GM23338 (cell line): ENCODE measurements at regions not wholly inside any gene's neighbourhood (a gene's known extent, or its start where the extent isn't known, plus 50 kb on each side); places are given as distances from the start of the nearest gene placed in this dataset.

Experiments
- ATAC-seq: fragments of 200-7000 bp; cut with Tn5 transposase; 3 replicates; pipeline ENCODE4 v1.9.1; 2020
- DNase-seq: peaks from one replicate; pipeline ENCODE4 v3.0.0-alpha.2; 2015; ENCODE audit warnings: low spot score
- H2AFZ ChIP-seq: fragments of 200-600 bp; sonication (generic); 2 replicates; pipeline ENCODE4 v1.8.0; 2016; ENCODE audit warnings: antibody characterized with exemption, mild to moderate bottlenecking, moderate library complexity
- H3F3A ChIP-seq: fragments of 200-600 bp; sonication (generic); replicated peaks from 2 replicates; pipeline ENCODE4 v1.8.0; 2017; ENCODE audit warnings: antibody characterized with exemption, mixed run types, low read depth
- H3K27ac ChIP-seq: fragments of 200-600 bp; sonication (generic); 2 replicates; pipeline ENCODE4 v1.6.1; 2016; ENCODE audit warnings: low read depth
- H3K27me3 ChIP-seq: fragments of 200-600 bp; sonication (generic); 2 replicates; pipeline ENCODE4 v1.8.0; 2016; ENCODE audit warnings: mild to moderate bottlenecking, mixed run types, moderate library complexity; ENCODE audit not compliant: insufficient read depth
- H3K36me3 ChIP-seq: fragments of 200-600 bp; sonication (generic); 2 replicates; pipeline ENCODE4 v1.8.0; 2016; ENCODE audit warnings: mild to moderate bottlenecking; ENCODE audit not compliant: insufficient read depth
- H3K4me1 ChIP-seq: fragments of 200-600 bp; sonication (generic); 2 replicates; pipeline ENCODE4 v1.8.0; 2016; ENCODE audit warnings: mild to moderate bottlenecking, moderate library complexity; ENCODE audit not compliant: insufficient read depth
- H3K4me2 ChIP-seq: fragments of 200-600 bp; sonication (generic); 2 replicates; pipeline ENCODE4 v1.7.1; 2017; ENCODE audit warnings: mixed run types
- H3K4me3 ChIP-seq: fragments of 200-600 bp; sonication (generic); 2 replicates; pipeline ENCODE4 v1.6.1; 2016; ENCODE audit warnings: mixed run types
- H3K79me2 ChIP-seq: fragments of 200-600 bp; sonication (generic); replicated peaks from 2 replicates; pipeline ENCODE4 v1.8.0; 2017; ENCODE audit warnings: mild to moderate bottlenecking; ENCODE audit not compliant: insufficient read depth
- H3K9me2 ChIP-seq: fragments of 200-600 bp; sonication (generic); 2 replicates; pipeline ENCODE4 v1.8.0; 2017; ENCODE audit not compliant: insufficient read depth
- H4K20me1 ChIP-seq: fragments of 200-600 bp; sonication (generic); replicated peaks from 2 replicates; pipeline ENCODE4 v1.8.0; 2017; ENCODE audit warnings: mild to moderate bottlenecking; ENCODE audit not compliant: insufficient read depth
- H3K27ac Mint-ChIP-seq: 2 replicates; pipeline ENCODE4 v1.8.0; 2020; ENCODE audit warnings: inconsistent platforms, mild to moderate bottlenecking, moderate library complexity, mixed read lengths
- H3K27me3 Mint-ChIP-seq: 3 replicates; pipeline ENCODE4 v1.8.0; 2022; ENCODE audit warnings: low read depth, mild to moderate bottlenecking, moderate library complexity, mixed read lengths, inconsistent platforms; ENCODE audit not compliant: insufficient read depth, poor library complexity
- H3K36me3 Mint-ChIP-seq: 3 replicates; pipeline ENCODE4 v1.8.0; 2021; ENCODE audit warnings: low read depth, mild to moderate bottlenecking, inconsistent platforms, moderate library complexity, mixed read lengths
- H3K4me1 Mint-ChIP-seq: 3 replicates; pipeline ENCODE4 v1.8.0; 2020; ENCODE audit warnings: mild to moderate bottlenecking, inconsistent platforms, mixed read lengths
- H3K4me3 Mint-ChIP-seq: 3 replicates; pipeline ENCODE4 v1.8.0; 2021; ENCODE audit warnings: moderate library complexity, mild to moderate bottlenecking, inconsistent platforms, mixed read lengths
- H3K9me3 Mint-ChIP-seq: 3 replicates; pipeline ENCODE4 v1.8.0; 2020; ENCODE audit warnings: moderate library complexity, mild to moderate bottlenecking, inconsistent platforms, mixed read lengths
- CREB1 ChIP-seq: fragments of 250-450 bp; sonication (Bioruptor Pico); IDR thresholded peaks from 2 replicates; pipeline ENCODE4 v1.5.0; 2020; ENCODE audit warnings: low read depth, mild to moderate bottlenecking, moderate library complexity
- CTCF ChIP-seq, 2 experiments: fragments of 200-600 bp in 1 of 2; sonication (generic) in 1 of 2; conservative IDR thresholded peaks; 2 replicates each; pipeline versions ENCODE4 v1.5.1 to v1.6.1; 2016 to 2017; ENCODE audit warnings: antibody characterized with exemption in 2 of 2, low read depth in 2 of 2, mild to moderate bottlenecking in 2 of 2, moderate library complexity in 1 of 2
- ETS1 ChIP-seq: IDR thresholded peaks from 2 replicates; pipeline ENCODE4 v1.6.1; 2016; ENCODE audit warnings: antibody characterized with exemption
- EZH2 ChIP-seq: fragments of 200-600 bp; sonication (generic); IDR thresholded peaks from one replicate; pipeline ENCODE4 v1.8.0; 2017; ENCODE audit warnings: antibody characterized with exemption, mild to moderate bottlenecking, low read depth; ENCODE audit not compliant: unreplicated experiment
- EZH2phosphoT487 ChIP-seq: fragments of 200-600 bp; sonication (generic); IDR thresholded peaks from one replicate; pipeline ENCODE4 v1.8.1; 2018; ENCODE audit warnings: antibody characterized with exemption; ENCODE audit not compliant: unreplicated experiment
- JUNB ChIP-seq: IDR thresholded peaks from one replicate; pipeline ENCODE4 v1.6.1; 2016; ENCODE audit warnings: antibody characterized with exemption; ENCODE audit not compliant: unreplicated experiment
- NANOG ChIP-seq: IDR thresholded peaks from 2 replicates; pipeline ENCODE4 v1.6.1; 2016; ENCODE audit warnings: antibody characterized with exemption, borderline replicate concordance
- POLR2AphosphoS5 ChIP-seq: IDR thresholded peaks from 2 replicates; pipeline ENCODE4 v1.6.1; 2016; ENCODE audit warnings: antibody characterized with exemption, low read depth
- REST ChIP-seq: IDR thresholded peaks from one replicate; pipeline ENCODE4 v1.6.1; 2018; ENCODE audit warnings: antibody characterized with exemption; ENCODE audit not compliant: unreplicated experiment
- STAT1 ChIP-seq: IDR thresholded peaks from one replicate; pipeline ENCODE4 v1.6.1; 2016; ENCODE audit warnings: antibody characterized with exemption; ENCODE audit not compliant: unreplicated experiment
- ZNF114 ChIP-seq: fragments of 250-450 bp; sonication (Bioruptor Pico); IDR thresholded peaks from 2 replicates; pipeline ENCODE4 v1.5.0; 2020; ENCODE audit warnings: mild to moderate bottlenecking, moderate library complexity
- ZNF331 ChIP-seq: fragments of 250-450 bp; sonication (Bioruptor Pico); IDR thresholded peaks from 2 replicates; pipeline ENCODE4 v1.5.0; 2020; ENCODE audit warnings: low read depth, mild to moderate bottlenecking, moderate library complexity
- ZNF462 ChIP-seq: fragments of 250-450 bp; sonication (Bioruptor Pico); IDR thresholded peaks from 2 replicates; pipeline ENCODE4 v1.5.0; 2020; ENCODE audit warnings: mild to moderate bottlenecking, moderate library complexity

- H3K9me2 ChIP-seq = peaks cover 5% of the 10 kb centered on the region; the same call in 1 of the 2 replicates
- Mint-ChIP-seq H3K4me1 (peaks cover 2% of the 10 kb centered on the region; the same call in 1 of the 3 replicates), H3K4me3 (no peak overlapping the region), H3K27ac (no peak overlapping the region), H3K27me3 (peaks cover 2% of the 10 kb centered on the region), H3K9me3 (no peaks in the 10 kb centered on the region), H3K36me3 (no peaks in the 10 kb centered on the region)
- H3K4me3 ChIP-seq = no peak overlapping the region
- ATAC-seq = no peak
- no peaks in the 10 kb centered on the region for H3K4me1 ChIP-seq
- no peak overlapping the region for H3K4me2 ChIP-seq
- TF ChIP-seq ZNF114 (CRISPR knock-in tag) (no peak), REST (no peak), ZNF462 (CRISPR knock-in tag) (no peak), JUNB (no peak), ETS1 (no peak), STAT1 (no peak), ZNF331 (no peak), EZH2 (no peak), CTCF (conservative IDR thresholded peaks at IDR 0.05; ENCODE audit: low read depth in 2 of 2) (no peak), NANOG (no peak), CREB1 (CRISPR knock-in tag) (no peak), POLR2AphosphoS5 (no peak), EZH2phosphoT487 (no peak)
- H3K36me3 ChIP-seq = no peaks in the 10 kb centered on the region
- no peak overlapping the region for H2AFZ ChIP-seq
- H3K27ac ChIP-seq = no peak overlapping the region
- no peak for DNase-seq
- H3K27me3 ChIP-seq = no peaks in the 10 kb centered on the region
- H3F3A ChIP-seq = no peaks in the 10 kb centered on the region
- no peaks in the 10 kb centered on the region for H3K79me2 ChIP-seq
- no peaks in the 10 kb centered on the region for H4K20me1 ChIP-seq
Measured at GRCh38 chr18:2144811-2145210, 426.5 kb downstream of the METTL4 start.
